ENCODE measurements at regions not wholly inside any gene's neighbourhood (a gene's known extent, or its start where the extent isn't known, plus 50 kb on each side); places are given as distances from the start of the nearest gene placed in this dataset.

DNA sequence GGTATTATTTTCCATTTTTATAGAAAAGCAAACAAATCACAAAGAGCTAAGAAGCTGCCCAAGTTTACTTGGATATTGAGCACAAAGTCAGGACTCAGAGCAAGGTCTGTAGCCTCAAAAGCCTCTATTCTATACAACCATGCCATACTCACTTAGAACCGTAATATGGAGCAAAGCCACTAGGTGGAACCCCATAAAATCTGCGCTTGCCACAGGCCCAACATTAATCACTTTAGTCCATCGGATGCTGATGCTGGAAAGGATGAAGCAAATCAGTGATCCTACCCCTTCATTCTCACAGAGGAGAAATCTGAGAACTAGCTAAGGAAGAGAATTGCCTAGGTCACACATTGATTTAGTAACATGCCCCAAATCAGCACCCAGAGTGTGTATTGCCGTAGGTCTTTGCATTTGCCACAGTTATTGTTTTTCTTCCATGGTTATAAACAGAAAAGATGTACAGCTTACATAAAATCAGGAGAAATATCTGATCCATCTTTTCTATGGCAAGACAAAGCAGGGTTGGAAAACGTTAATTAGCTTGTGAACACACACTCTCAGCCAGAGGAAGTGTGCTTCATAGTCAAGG lies 56.7 kb upstream of the RAB38 start:
- intact Hi-C loops (cut with micrococcal nuclease), result loop anchor here (1.0 to 5.0 kb wide), 7 partner anchors 105 to 655 kb away; partner anchors contain the start of gene CTSC

DNA sequence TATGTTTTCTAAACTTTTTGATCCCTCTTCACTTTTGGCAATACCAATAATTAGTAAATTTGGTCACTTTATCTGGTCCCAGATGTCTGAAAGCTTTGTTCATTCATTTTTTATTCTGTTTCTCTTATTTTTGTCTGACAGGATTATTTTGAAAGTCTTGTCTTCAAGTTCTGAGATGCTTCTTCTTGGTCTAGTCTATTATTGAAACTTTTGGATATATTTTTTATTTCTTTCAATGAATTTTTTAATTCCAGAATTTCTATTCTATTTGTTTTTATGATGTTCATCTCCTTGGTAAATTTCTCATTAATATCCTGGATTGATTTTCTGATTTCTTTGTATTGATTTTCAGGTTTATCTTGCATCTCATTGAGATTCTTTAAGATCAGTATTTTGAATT lies 54.1 kb upstream of the RAB38 start:
- intact Hi-C loops (cut with micrococcal nuclease), result no loop called here

Data from T-helper 1 cell treated with Interleukin-12 subunit alpha and Interleukin-12 subunit beta and Interleukin-4 antibody, amounts not matched to agents 30 ng/mL and 1 ng/mL, for 36 hours (primary cell).